Fibroblast of skin of left biceps (primary cell): ENCODE measurements at regions not wholly inside any gene's neighbourhood (a gene's known extent, or its start where the extent isn't known, plus 50 kb on each side); places are given as distances from the start of the nearest gene placed in this dataset.
"Not testable (repeated sequence)": the region's sequence is repeated elsewhere in the genome, so short reads cannot be mapped to it uniquely, and the experiment has no call there.

Source experiments
- DNase-seq, 2 experiments: peaks; one replicate each; pipeline ENCODE4 v3.0.0-alpha.2; 2013; ENCODE audit warnings: low read depth in 2 of 2

- no peak for DNase-seq
Observed at GRCh38 chr5:96101358-96102089, 139.9 kb upstream of the ELL2 start.

- DNase-seq, result not testable (repeated sequence)
Observed at GRCh38 chr5:96097488-96097887, 135.8 kb upstream of the ELL2 start.

GRCh38 chr5:96096724-96097123 lies 135.1 kb upstream of the ELL2 start:
- no peak for DNase-seq

GRCh38 chr5:96094904-96095303 lies 133.3 kb upstream of the ELL2 start:
- no peak for DNase-seq

GRCh38 chr5:96093890-96094381 lies 132.3 kb upstream of the ELL2 start:
- DNase-seq, result no peak

- no peak for DNase-seq
Observed at GRCh38 chr5:96093340-96093739, 131.7 kb upstream of the ELL2 start.

- no peak for DNase-seq
Observed at GRCh38 chr5:96091874-96092273, 130.2 kb upstream of the ELL2 start.

GRCh38 chr5:96090215-96090614 lies 128.6 kb upstream of the ELL2 start:
- DNase-seq, result no peak

- no peak for DNase-seq
Observed at GRCh38 chr5:96088706-96089498, 127.3 kb upstream of the ELL2 start.

- DNase-seq, result no peak
Observed at GRCh38 chr5:96087939-96088338, 126.3 kb upstream of the ELL2 start.

GRCh38 chr5:96084874-96085506 lies 123.3 kb upstream of the ELL2 start:
- no peak for DNase-seq

- no peak for DNase-seq
Observed at GRCh38 chr5:96083361-96083881, 121.8 kb upstream of the ELL2 start.

GRCh38 chr5:96081276-96081858 lies 119.7 kb upstream of the ELL2 start:
- no peak for DNase-seq

GRCh38 chr5:96080557-96080956 lies 118.9 kb upstream of the ELL2 start:
- no peak for DNase-seq

GRCh38 chr5:96079962-96080361 lies 118.3 kb upstream of the ELL2 start:
- no peak for DNase-seq

- peak; percentile 76 to 77 for DNase-seq
Observed at GRCh38 chr5:96079075-96079474, 117.4 kb upstream of the ELL2 start.

- no peak for DNase-seq
Observed at GRCh38 chr5:96076451-96076850, 114.8 kb upstream of the ELL2 start.

GRCh38 chr5:96075579-96076289 lies 114.1 kb upstream of the ELL2 start:
- no peak for DNase-seq

- no peak for DNase-seq
Observed at GRCh38 chr5:96074870-96075269, 113.2 kb upstream of the ELL2 start.

- DNase-seq, result no peak
Observed at GRCh38 chr5:96074460-96074859, 112.8 kb upstream of the ELL2 start.

- DNase-seq, result no peak
Observed at GRCh38 chr5:96072791-96073165, 111.1 kb upstream of the ELL2 start.
